Spleen (tissue), 7 donors: ENCODE measurements at regions not wholly inside any gene's neighbourhood (a gene's known extent, or its start where the extent isn't known, plus 50 kb on each side); places are given as distances from the start of the nearest gene placed in this dataset.

Source experiments
- CTCF ChIP-seq, 11 experiments: fragments of 200-600 bp in 7 of 11; fragments of 450-650 bp in 4 of 11; sonication (generic) in 4 of 11; IDR thresholded peaks in 8 of 11; conservative IDR thresholded peaks in 3 of 11; 1 replicate in 7 of 11; 2 replicates in 4 of 11; pipeline versions ENCODE4 v1.4.0 to v1.8.0; 2016 to 2021; ENCODE audit warnings: antibody characterized with exemption in 11 of 11, inconsistent platforms in 4 of 11, mild to moderate bottlenecking in 1 of 11
- POLR2A ChIP-seq, 3 donors: fragments of 450-650 bp; IDR thresholded peaks; one replicate each; pipeline ENCODE4 v1.5.1; 2017; ENCODE audit warnings: antibody characterized with exemption in 3 of 3, mild to moderate bottlenecking in 1 of 3
- POLR2AphosphoS5 ChIP-seq, 3 donors: sonication (generic); formaldehyde crosslinking; IDR thresholded peaks; one replicate each; pipeline ENCODE4 v1.5.1; 2017; ENCODE audit warnings: antibody characterized with exemption in 3 of 3
- donor health status: DM: no; HTN: no; CAD: no; lungs with moderate emphysema.
- donor health status: DM: no; HTN: no; CAD: no.
- donor health status: DM: no; HTN: no; CAD: no.

DNA sequence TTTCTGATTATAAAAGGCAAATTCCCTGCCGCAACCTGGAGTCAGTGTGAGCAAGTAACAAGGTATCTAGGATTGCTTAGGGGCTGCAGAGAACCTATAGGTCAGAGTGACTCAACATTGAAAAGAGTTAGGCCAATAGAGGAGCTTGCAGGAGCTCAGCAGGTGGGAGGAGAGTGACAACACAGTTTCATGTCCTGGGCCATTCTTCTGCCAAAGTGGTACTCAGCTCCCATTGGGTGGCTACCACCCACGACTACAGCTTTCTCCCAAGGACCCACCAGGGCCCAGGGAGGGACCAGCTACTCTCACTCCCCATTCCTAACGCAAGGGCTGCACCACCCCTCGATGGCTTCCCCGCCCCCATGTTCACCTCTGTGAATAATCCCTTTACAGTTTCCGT lies 86.7 kb upstream of the SPATA31C2 start:
- TF ChIP-seq POLR2A (IDR thresholded peaks at IDR 0.05) (no peak), POLR2AphosphoS5 (IDR thresholded peaks at IDR 0.05) (no peak), CTCF (IDR thresholded peaks at IDR 0.05 in 8 of 11, conservative IDR thresholded peaks at IDR 0.05 in 3 of 11) (no peak)
